B cell (primary cell): ENCODE measurements at regions not wholly inside any gene's neighbourhood (a gene's known extent, or its start where the extent isn't known, plus 50 kb on each side); places are given as distances from the start of the nearest gene placed in this dataset.

ENCODE experiments used
- ATAC-seq: fragments of 200-7000 bp; cut with Tn5 transposase; one replicate; pipeline ENCODE4 v1.10.0; 2021; ENCODE audit warnings: low read depth, mild to moderate bottlenecking, moderate number of reproducible peaks, moderate library complexity
- CTCF ChIA-PET: fragments of 350-600 bp; sonication (Branson Sonifier 250); formaldehyde crosslinking; loops from one replicate; lab custom pipeline; 2021; ENCODE audit warnings: antibody characterized with exemption, inconsistent platforms; lab: Charles Lee
- POLR2A ChIA-PET: fragments of 350-600 bp; sonication (Branson Sonifier 250); formaldehyde crosslinking; loops from one replicate; lab custom pipeline; 2021; ENCODE audit warnings: antibody characterized with exemption; lab: Charles Lee
- DNase-seq: peaks from one replicate; pipeline ENCODE4 v3.0.0; 2013
- H2AFZ ChIP-seq: 2 replicates; pipeline ENCODE4 v1.6.1; 2012; ENCODE audit warnings: mild to moderate bottlenecking, low read depth, low read length; ENCODE audit not compliant: insufficient read depth, poor library complexity, severe bottlenecking
- H3K27ac ChIP-seq, 2 donors: 1 replicate in 1 of 2; 2 replicates in 1 of 2; pipeline ENCODE4 v1.5.1; 2012 to 2013; ENCODE audit warnings: low read length in 2 of 2, mild to moderate bottlenecking in 2 of 2, moderate library complexity in 1 of 2
- H3K27me3 ChIP-seq, 4 experiments: fragments of 200-600 bp in 1 of 4; sonication (generic) in 1 of 4; replicated peaks in 1 of 4; 1 replicate in 2 of 4; 2 replicates in 2 of 4; pipeline versions ENCODE4 v1.6.1 to v1.7.0; 2013 to 2016; ENCODE audit warnings: low read length in 3 of 4, mild to moderate bottlenecking in 2 of 4, mixed read lengths in 1 of 4, moderate library complexity in 1 of 4; ENCODE audit not compliant: insufficient read depth in 4 of 4, control insufficient read depth in 3 of 4; ENCODE audit errors: control extremely low read depth in 1 of 4
- H3K36me3 ChIP-seq, 2 experiments: replicated peaks in 1 of 2; 1 replicate in 1 of 2; 2 replicates in 1 of 2; pipeline versions ENCODE4 v1.6.1 to v1.7.1; 2013; ENCODE audit warnings: low read length in 1 of 2; ENCODE audit not compliant: insufficient read depth in 2 of 2, control insufficient read depth in 1 of 2; ENCODE audit errors: control extremely low read depth in 1 of 2, extremely low read depth in 1 of 2
- H3K4me1 ChIP-seq, 2 donors: fragments of 200-600 bp in 1 of 2; sonication (generic) in 1 of 2; 1 replicate in 1 of 2; 2 replicates in 1 of 2; pipeline versions ENCODE4 v1.5.1 to v1.6.1; 2013 to 2017; ENCODE audit warnings: low read length in 2 of 2; ENCODE audit not compliant: control insufficient read depth in 2 of 2, insufficient read depth in 2 of 2
- H3K4me2 ChIP-seq: replicated peaks from 2 replicates; pipeline ENCODE3; 2012; ENCODE audit warnings: mild to moderate bottlenecking, low read depth, low read length; ENCODE audit not compliant: poor library complexity, severe bottlenecking
- H3K4me3 ChIP-seq, 5 experiments: fragments of 200-600 bp in 1 of 5; sonication (generic) in 1 of 5; 1 replicate in 3 of 5; 2 replicates in 2 of 5; pipeline versions ENCODE4 v1.5.1 to v1.7.0; 2011 to 2016; ENCODE audit warnings: low read length in 4 of 5, mild to moderate bottlenecking in 4 of 5, low read depth in 2 of 5, control low read depth in 1 of 5, moderate library complexity in 1 of 5; ENCODE audit not compliant: insufficient read depth in 1 of 5; ENCODE audit errors: control extremely low read depth in 1 of 5, extremely low read depth in 1 of 5
- H3K79me2 ChIP-seq: fragments of 200-600 bp; sonication (generic); one replicate; pipeline ENCODE4 v1.6.0; 2016; ENCODE audit warnings: low read length; ENCODE audit not compliant: control insufficient read depth, insufficient read depth
- H3K9ac ChIP-seq: fragments of 200-600 bp; sonication (generic); 2 replicates; pipeline ENCODE4 v1.6.1; 2017; ENCODE audit warnings: mild to moderate bottlenecking, low read length, moderate library complexity
- H3K9me3 ChIP-seq, 3 donors: one replicate each; pipeline versions ENCODE4 v1.6.1 to v1.7.1; 2013; ENCODE audit warnings: low read length in 2 of 3; ENCODE audit not compliant: control insufficient read depth in 2 of 3, insufficient read depth in 1 of 3; ENCODE audit errors: control extremely low read depth in 1 of 3
- H4K20me1 ChIP-seq: 2 replicates; pipeline ENCODE4 v1.6.0; 2012; ENCODE audit warnings: mild to moderate bottlenecking, low read length; ENCODE audit not compliant: insufficient read depth, control insufficient read depth, poor library complexity, severe bottlenecking
- H3K27ac Mint-ChIP-seq: one replicate; pipeline ENCODE4 v1.8.0; 2021; ENCODE audit warnings: mixed read lengths
- H3K27me3 Mint-ChIP-seq: one replicate; pipeline ENCODE4 v1.8.0; 2021; ENCODE audit warnings: mixed read lengths
- H3K4me1 Mint-ChIP-seq: one replicate; pipeline ENCODE4 v1.8.0; 2021; ENCODE audit warnings: mixed read lengths
- H3K4me3 Mint-ChIP-seq: one replicate; pipeline ENCODE4 v1.8.0; 2021; ENCODE audit warnings: mixed read lengths
- H3K9me3 Mint-ChIP-seq: one replicate; pipeline ENCODE4 v1.8.0; 2022; ENCODE audit warnings: mixed read lengths; ENCODE audit not compliant: insufficient read depth
- EZH2 ChIP-seq: IDR thresholded peaks from 2 replicates; pipeline ENCODE4 v1.6.1; 2012; ENCODE audit warnings: borderline replicate concordance, low read depth, mild to moderate bottlenecking, moderate library complexity, low read length; ENCODE audit not compliant: insufficient read depth, poor library complexity, severe bottlenecking
- WGBS: methylation state at CpG from one replicate; pipeline ENCODE4 v1.1.5; 2013; ENCODE audit warnings: missing lambda C conversion rate; ENCODE audit not compliant: insufficient coverage; 5-methylcytosine and 5-hydroxymethylcytosine counted together
- intact Hi-C: fragments of 100-400 bp; cut with micrococcal nuclease; formaldehyde crosslinking; loops from one replicate; pipeline ENCODE4 v1.10.0; 2022
- TF ChIP-seq, protein P1 (sequence below): fragments of 200-600 bp; IDR thresholded peaks from one replicate; pipeline ENCODE4 v1.8.0; 2022; ENCODE audit warnings: antibody characterized with exemption, mild to moderate bottlenecking

DNA sequence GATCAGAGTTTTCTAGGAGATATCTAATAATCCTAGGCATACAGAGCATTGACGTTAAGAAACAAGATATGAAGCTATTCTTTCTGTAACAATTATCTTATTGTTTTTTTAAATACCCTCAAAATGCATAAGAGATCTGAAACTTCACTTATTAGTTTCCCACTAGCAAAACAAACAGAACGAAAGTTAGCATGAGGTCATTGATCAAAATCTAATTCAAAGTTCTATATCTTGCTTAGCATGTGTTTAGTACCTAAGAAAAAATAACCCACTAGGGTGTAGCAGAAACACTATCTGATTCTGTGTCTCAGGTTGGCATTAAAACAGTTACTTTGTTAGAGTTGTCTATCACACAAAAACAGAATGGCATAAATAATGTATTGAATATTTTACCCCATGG, 1288.4 kb downstream of the EPHA7 start:
- Mint-ChIP-seq H3K4me3 (no peak overlapping the region), H3K27me3 (no peaks in the 10 kb centered on the region), H3K4me1 (no peaks in the 10 kb centered on the region), H3K27ac (no peak overlapping the region), H3K9me3 (peaks cover 5% of the 10 kb centered on the region)
- no peak overlapping the region for H3K4me2 ChIP-seq
- CTCF ChIA-PET = no interaction called here
- no peak overlapping the region for H3K27ac ChIP-seq
- no peaks in the 10 kb centered on the region for H3K79me2 ChIP-seq
- DNase-seq (no peak), ATAC-seq (no peak)
- H3K9me3 ChIP-seq = no peaks in the 10 kb centered on the region
- H3K4me3 ChIP-seq = no peak overlapping the region
- intact Hi-C loops = no loop called here
- POLR2A ChIA-PET = no interaction called here
- no peak overlapping the region for H2AFZ ChIP-seq
- TF ChIP-seq, protein P1, sequence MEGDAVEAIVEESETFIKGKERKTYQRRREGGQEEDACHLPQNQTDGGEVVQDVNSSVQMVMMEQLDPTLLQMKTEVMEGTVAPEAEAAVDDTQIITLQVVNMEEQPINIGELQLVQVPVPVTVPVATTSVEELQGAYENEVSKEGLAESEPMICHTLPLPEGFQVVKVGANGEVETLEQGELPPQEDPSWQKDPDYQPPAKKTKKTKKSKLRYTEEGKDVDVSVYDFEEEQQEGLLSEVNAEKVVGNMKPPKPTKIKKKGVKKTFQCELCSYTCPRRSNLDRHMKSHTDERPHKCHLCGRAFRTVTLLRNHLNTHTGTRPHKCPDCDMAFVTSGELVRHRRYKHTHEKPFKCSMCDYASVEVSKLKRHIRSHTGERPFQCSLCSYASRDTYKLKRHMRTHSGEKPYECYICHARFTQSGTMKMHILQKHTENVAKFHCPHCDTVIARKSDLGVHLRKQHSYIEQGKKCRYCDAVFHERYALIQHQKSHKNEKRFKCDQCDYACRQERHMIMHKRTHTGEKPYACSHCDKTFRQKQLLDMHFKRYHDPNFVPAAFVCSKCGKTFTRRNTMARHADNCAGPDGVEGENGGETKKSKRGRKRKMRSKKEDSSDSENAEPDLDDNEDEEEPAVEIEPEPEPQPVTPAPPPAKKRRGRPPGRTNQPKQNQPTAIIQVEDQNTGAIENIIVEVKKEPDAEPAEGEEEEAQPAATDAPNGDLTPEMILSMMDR = no peak
- TF ChIP-seq EZH2 = no peak
- H3K4me1 ChIP-seq = no peaks in the 10 kb centered on the region
- no peaks in the 10 kb centered on the region for H3K27me3 ChIP-seq
- no peak overlapping the region for H3K9ac ChIP-seq
- no CpG with 5 or more reads among the region's 2 CpGs for WGBS
- no peaks in the 10 kb centered on the region for H4K20me1 ChIP-seq
- no peaks in the 10 kb centered on the region for H3K36me3 ChIP-seq

DNA sequence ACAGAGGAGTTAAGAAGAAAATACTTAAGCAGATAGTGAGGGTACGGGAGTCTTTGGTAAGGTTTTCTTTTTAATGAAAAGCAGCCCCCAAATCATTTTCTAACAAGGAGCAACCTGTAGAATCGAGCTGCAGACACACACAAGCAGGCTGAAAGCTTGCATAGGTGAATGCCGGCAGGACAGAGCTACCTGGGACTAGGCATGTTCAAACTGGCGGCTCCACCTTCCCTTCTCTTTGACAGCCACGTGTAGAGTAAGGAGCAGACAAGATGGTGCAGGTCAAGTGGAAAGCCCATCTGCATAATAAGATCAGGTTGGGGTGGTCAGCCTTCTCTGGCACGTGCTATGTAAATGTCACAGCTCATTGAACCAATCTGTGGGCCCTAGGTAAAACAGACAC, 1292.4 kb downstream of the EPHA7 start:
- H3K27ac ChIP-seq = no peak overlapping the region
- TF ChIP-seq, protein P1 = no peak
- TF ChIP-seq EZH2 = no peak
- CTCF ChIA-PET = no interaction called here
- no peaks in the 10 kb centered on the region for H3K9me3 ChIP-seq
- intact Hi-C loops = no loop called here
- H4K20me1 ChIP-seq = no peaks in the 10 kb centered on the region
- no peak overlapping the region for H3K9ac ChIP-seq
- no peaks in the 10 kb centered on the region for H3K27me3 ChIP-seq
- H3K27me3 Mint-ChIP-seq = no peaks in the 10 kb centered on the region
- POLR2A ChIA-PET = no interaction called here
- no peak for DNase-seq
- no peak overlapping the region for H2AFZ ChIP-seq
- no peaks in the 10 kb centered on the region for H3K79me2 ChIP-seq
- H3K4me2 ChIP-seq = no peak overlapping the region
- no peak for ATAC-seq
- H3K4me3 Mint-ChIP-seq = no peak overlapping the region
- H3K4me1 Mint-ChIP-seq = no peaks in the 10 kb centered on the region
- no peaks in the 10 kb centered on the region for H3K4me1 ChIP-seq
- no peaks in the 10 kb centered on the region for H3K36me3 ChIP-seq
- no peak overlapping the region for H3K27ac Mint-ChIP-seq
- 96% methylated on average over 2 of the region's 6 CpGs for WGBS
- H3K9me3 Mint-ChIP-seq = peaks cover 3% of the 10 kb centered on the region
- H3K4me3 ChIP-seq = no peak overlapping the region
